SHP77 (cell line): ENCODE measurements at regions not wholly inside any gene's neighbourhood (a gene's known extent, or its start where the extent isn't known, plus 50 kb on each side); places are given as distances from the start of the nearest gene placed in this dataset.
"Not testable (repeated sequence)": the region's sequence is repeated elsewhere in the genome, so short reads cannot be mapped to it uniquely, and the experiment has no call there.

ENCODE experiments used
- DNase-seq, 2 experiments: peaks; one replicate each; lab custom pipeline; 2025; lab: John Stamatoyannopoulos, UW

DNA sequence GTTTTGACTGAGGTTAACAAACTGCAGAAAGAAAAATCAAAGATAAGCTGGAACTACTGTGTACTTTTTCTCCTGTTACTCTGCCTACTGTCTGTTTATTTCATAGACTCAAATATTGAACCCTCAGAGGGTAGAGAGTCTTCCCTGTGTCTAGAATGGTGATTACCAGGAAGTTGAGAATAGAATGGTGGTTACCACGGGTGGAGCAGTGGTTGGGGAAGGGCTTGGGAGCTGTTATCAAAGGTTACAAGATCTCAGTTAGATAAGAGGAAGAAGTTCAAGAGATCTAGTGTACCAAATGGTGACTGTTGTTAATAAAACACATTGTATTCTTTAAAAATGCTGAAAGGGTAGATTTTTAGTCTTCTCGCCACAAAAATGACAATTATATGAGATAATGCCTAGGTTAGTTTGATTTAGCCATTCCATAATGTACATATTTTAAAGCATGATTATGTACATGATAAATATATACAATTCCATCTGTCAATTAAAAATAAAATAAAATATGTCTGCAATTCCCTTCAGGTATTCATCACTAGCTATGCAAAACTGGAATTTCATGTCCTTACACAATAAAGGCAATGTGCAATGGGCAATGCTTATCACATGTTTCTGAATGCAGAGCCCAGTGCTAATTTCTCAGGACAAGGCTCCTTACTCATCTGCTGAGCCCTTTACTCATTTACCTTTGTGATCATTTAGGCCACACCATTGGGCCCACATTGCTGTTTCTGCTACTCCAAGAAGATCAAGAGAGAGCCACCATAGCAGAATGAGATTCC, 474.3 kb upstream of the CAMK1G start:
- DNase-seq: no peak

DNA sequence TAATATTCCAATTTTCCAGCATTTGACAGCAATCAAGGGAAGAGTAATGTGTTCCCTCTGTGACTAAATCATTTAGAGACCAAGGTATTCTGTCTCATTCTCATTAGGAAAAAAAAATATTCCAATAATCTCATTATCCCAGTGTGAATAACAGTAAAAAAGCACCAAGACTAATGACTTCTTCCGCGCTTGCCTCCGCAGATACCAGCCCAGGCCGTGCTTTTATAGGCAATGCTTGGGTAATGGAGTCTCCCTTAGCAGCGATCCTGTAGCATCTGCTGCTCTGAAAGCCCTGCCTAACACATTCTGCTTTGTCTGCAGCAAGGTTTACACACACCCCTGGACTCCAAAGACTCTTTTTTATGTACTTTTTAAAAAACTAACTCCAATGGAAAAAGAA, 470.0 kb upstream of the CAMK1G start:
- no peak for DNase-seq

DNA sequence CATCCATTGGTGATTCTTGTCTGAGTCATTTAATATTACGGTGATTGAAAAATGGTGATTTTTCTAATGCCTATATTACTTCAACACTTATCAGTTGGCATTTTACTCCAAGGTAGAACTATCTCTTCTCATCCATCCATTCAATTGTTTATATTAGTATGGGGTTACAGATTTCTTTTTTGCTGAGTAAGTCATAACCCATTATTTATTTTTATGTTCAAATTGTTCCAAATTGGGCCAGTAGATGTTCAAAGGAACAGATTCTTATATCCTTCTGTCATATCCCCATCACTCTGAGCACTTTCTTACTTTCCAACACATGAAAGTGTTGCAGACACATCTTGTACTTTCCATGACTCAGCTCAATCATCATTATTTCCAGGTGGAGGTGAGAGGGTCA, 466.8 kb upstream of the CAMK1G start:
- DNase-seq: no peak

DNA sequence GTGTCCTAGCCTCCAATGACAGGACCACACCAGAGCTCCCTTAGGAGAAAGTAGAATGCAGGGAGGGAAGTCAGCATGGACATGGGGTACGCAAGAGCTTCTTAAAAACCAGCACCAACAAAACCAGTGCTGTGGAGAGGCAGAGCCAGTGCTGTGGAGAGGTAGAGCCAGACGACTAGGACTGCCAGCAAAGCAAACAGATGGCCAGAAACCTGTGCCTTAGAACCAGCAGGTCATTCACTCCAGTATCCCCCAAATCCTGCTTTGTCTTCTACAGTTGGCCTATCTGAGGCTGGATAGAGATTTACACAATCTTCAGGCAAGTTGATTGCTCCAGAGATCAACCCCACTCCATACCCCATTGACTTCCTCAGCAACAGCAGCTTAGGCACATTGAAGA, 459.9 kb upstream of the CAMK1G start:
- no peak for DNase-seq

DNA sequence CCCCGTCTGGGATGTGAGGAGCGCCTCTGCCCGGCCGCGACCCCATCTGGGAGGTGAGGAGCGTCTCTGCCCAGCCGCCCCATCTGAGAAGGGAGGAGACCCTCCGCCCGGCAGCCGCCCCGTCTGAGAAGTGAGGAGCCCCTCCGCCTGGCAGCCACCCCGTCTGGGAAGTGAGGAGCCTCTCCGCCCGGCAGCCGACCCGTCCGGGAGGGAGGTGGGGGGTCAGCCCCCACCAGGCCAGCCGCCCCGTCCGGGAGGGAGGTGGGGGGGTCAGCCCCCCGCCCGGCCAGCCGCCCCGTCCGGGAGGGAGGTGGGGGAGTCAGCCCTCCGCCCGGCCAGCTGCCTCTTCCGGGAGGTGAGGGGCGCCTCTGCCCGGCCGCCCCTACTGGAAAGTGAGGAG, 454.4 kb upstream of the CAMK1G start:
- not testable (repeated sequence) for DNase-seq

DNA sequence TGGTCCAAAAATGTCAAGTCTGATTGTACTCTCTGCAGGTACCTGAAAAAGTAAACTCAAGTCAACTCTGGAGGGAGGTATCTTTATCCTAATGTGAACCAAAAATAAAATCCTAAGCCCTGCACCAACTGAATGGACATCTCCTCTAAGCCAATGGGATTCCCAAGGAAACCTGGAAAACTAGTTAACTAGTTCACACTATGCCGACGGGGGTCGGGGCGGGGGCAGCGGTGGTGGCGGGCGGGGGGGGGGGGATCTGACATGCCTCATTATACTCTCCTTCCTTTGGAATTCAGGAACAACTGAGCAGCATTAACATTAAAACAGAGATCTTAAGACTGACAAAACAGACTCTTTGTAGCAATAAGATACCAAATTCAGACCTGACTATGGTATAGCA, 452.6 kb upstream of the CAMK1G start:
- no peak for DNase-seq

DNA sequence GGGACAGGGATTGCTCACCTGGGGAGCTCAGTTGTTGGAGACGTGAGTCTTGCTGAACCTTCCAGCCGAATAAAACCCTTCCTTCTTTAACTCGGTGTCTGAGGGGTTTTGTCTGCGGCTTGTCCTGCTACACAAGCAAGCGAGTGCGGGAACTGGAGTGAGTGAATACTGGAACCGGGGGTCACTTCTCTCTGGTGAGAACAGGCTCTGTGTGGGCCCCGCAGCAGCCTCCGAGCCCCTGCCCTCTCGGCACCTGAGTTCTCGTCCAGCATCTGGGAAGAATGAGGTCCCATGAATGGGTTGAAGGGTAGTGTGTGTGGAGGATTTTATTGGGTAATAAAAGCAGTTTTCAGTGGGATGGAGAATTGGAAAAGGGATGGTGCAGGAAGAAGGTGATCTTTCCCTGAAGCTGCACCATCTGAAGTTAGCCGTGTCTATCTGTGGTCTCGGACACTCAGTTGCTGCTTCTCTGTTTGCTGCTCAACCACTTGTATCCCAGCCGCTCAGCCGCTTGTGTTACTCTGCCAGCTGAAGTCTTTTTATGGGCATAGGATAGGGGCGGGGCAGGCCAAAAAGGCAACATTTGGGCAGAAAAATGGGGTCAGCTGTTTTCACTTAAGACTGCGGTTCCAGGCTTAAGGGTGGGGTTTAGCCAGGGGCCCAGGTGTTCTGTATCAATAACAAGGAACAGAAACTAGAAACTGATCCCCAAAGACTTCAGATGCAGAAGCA, 450.6 kb upstream of the CAMK1G start:
- DNase-seq: no peak

DNA sequence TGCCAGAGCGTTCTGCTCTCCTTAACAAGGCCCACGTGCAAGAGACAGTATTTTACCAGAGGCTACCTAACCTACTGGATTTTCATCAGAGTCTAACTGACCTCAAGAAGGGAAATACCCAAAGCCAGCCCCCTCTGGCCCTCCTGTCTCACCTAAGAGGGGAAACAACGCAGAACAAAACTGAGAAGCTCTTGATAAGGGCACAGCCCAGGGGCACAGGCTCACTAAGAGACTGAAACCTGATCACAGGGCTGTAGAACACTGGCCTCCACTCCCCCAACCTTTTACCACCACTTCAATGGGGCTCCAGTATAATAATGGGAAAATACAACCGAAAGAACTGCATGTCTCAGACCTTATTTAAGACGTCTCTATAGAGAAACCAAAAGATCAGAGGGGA, 449.5 kb upstream of the CAMK1G start:
- DNase-seq: no peak

DNA sequence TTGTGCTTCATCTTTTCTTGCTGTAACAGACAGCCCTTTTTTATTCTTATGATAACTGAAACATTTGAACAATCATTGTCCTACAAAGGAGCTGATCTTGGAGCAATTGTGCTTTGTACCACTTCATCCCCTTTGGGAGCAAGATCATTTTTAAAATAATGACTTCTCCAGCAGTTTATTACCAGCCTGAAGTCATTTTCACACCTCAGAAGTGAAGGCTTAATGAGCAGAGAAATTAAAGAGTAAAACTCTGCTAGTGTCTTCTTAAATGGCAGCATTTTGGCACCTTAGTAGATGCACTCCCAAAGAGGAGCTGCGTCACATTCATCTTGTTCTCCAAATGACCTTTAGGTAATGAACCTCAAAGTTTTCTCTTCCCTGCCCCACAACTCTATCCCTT, 439.6 kb upstream of the CAMK1G start:
- DNase-seq: no peak

DNA sequence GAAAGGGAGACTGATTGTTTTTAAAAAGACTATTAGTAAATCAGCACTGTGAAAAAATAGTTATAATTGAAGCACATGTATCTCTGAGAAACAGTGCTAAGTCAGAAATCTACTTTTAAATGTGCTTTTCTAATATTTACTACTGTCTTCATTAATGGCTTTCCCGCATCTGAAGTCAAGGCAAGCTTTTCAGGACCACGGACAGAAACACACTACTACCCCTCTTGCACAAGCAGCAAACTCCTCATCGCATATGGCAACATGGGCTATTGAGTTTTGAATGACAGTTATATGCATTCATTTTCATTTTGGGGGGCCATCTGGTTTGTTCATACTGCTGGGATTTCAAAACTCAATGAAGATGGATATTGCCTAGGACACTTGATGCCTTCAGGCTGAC, 433.4 kb upstream of the CAMK1G start:
- no peak for DNase-seq

DNA sequence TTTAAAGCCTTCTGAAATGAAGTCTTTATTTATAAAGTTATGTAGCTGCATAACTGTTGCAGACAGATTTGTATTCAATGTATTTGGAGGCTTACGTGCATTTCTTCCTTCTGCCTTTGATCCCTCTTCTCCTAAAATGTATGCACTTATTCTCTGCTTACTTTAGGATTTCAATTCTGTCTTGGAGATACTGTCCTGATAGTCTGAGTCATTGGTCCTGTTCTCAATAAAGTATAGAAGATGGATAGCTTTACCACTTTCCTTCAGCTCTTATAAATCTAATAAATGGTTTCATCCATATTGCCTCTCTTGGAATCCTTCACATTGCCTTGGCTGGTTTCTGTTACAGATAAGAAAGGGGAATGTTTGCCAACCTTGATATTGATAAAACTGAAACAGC, 430.1 kb upstream of the CAMK1G start:
- no peak for DNase-seq

DNA sequence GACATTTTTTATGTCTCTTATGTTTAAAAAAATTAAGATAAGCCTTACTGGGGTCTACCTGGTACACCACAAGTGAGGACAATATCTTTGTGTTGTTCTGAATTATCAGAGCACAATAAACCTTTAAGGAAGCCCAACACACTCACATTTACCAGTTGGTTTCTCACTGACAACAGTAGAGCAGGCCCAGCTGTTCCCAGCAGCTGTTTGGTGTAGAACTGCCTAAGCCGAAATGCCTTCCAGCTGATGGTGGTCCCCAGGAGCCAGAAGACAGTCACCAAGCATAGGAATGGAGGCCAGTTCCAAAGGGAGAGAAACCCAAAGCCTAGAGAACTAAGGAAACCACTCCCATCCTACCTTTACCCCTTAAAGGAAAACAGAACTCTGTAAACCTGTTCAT, 428.6 kb upstream of the CAMK1G start:
- DNase-seq: no peak

DNA sequence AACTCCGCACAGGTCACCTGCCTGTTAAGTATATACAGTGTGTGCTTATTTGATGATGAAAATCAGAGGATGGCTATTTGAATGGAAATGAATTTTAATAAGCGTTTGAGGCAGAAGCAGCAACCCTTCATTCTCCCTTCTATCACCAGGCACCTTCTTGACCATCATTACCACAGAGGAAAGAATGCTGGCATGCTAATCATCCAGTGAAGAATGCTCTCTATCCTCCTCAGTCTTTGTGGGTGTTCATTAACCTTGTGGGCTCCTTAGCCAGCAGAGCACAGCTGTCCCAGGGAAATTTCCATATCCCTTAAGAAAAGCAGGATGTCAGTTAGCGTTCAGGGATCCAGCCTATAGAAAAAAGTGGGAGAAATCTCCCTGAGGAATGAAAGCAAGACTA, 428.0 kb upstream of the CAMK1G start:
- no peak for DNase-seq

DNA sequence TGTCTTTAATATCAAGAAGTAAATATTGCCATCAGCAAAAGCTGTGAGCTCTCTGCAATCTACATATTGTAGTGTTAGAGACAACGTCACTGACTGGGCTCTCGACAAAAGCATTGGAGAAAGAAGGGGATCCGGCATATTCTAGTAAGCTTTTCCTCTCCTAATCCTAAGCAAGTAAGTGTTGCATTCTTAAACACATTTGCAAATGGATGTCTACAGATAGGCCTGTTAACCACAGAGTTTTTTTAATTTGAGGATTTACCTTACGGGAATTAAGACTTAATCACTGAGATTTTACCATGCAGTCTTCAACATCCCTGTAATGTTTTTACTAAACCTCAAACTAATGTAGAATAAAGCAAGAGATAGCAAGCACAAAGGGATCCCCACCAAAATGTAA, 426.5 kb upstream of the CAMK1G start:
- DNase-seq: no peak

DNA sequence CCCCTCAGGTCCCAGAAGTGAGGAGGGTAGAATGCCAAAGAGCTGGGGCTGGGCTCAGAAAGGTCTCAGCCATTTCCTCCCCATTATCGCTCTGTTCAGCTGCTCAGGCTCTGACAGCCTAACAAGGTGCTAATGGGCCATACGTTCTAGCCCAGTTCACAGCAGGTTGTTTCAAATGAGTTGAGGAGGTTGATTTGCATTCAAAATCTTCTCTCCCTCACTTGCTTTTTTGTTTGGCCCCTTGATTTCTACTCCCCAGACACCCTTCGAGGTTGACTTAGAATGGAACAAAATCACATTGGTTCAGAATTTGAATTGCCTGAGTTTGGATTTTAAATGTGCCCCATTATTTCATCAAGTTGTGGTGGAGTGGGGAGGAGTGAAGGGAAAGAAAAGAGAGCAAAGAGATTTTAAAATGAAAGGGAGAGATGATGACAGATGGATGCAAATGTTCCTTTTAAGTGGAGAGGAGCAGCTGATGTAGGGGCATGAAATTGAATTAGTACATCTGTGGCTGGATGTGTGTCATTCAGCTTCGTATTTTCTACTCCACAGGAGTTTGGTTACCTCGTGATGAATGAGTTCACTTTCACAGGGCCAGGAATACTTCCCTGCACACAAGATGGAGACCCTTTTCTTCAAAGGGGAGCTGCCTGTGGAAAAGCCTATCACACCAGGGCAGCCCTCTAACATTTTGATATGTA, 425.8 kb upstream of the CAMK1G start:
- DNase-seq: no peak

DNA sequence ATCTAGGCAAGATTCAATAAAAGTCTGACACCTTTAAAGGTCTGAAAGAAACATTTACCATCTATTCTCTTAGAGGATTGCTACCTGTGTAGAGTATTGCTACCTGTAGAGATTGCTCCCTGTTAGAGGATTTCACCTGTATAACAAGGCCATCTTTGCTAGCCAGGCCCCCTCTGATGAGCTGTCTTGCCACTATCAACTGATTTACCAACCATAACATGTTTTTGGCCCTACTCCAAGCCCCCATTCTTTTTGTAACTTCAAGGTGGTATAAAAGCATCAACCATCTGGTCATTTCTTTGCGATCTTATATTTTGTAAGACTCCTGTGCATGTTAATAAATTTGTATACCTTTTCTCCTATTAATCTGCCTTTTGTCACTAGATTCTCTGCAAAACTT, 424.7 kb upstream of the CAMK1G start:
- DNase-seq: no peak

DNA sequence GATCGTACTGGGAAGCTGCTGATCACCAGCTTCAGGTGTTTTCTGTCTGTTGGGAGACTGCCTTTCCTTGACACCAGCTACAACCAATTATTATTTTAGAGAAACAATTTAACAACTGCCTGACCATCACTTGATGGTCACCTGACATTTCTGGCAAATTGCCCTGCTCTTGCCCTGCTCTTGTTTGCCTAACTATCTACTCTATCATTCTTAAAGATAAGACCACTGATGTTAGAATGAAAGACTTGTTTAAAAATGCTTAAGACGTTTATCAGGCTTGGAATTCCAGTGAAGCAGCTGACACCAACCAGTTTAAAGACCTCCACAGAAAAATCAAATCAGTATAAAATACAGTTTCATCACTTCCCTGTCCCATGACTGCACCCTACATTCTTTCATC, 423.3 kb upstream of the CAMK1G start:
- DNase-seq: no peak

DNA sequence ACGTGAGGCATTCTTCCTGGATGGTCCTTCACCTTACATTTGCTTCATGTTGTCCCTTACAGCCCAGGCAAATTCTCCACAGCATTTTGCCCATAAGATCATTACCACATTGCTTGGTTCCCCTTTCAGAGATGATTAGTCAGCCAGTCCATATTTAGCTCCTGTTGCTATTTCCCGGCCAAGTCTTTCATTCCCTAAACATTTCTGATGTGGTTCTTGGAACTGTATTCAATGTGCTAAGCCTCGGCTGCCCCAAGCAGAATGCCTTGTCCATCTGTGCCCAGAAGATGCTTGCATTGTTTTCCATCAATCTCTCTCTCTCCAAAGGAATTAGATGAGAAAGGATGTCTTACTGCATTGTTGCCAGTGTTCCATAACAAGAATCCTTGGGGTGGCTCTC, 420.9 kb upstream of the CAMK1G start:
- no peak for DNase-seq

DNA sequence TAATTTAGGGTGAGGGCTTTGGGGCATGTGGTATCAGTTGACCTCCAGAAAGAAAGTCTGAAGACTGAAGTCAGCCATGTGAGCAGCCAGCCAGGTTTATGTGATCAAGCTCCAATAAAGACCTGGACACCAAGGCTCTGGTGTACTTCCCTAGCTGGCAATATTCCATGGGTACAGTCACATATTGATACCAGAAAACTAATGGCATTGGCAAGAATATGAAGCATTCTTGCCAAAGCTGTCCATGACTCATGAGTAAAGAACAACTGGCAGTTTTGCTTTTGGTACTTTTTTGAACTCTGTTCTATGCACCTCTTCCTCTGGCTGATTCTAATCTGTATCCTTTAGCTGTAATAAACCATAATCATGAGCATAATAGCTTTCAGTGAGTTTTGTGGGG, 415.3 kb upstream of the CAMK1G start:
- no peak for DNase-seq

DNA sequence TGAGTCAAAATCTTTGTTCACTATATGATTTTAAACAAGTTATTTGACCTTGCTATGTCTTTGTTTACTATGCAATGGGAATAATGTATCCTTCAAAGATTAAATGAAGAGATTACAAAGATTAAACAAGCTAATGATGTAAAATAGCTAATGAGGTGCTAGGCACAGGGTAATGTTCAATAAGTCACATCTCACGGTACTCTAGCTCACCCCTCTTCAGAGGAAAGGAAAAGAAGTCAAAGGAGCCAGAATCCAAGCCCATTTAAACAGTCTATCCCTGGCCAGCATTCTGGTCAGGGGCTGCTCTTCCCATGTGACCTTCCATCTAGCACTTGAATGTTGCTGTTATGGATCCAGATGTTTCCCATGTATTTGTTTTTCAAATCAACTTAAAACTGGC, 412.4 kb upstream of the CAMK1G start:
- no peak for DNase-seq

DNA sequence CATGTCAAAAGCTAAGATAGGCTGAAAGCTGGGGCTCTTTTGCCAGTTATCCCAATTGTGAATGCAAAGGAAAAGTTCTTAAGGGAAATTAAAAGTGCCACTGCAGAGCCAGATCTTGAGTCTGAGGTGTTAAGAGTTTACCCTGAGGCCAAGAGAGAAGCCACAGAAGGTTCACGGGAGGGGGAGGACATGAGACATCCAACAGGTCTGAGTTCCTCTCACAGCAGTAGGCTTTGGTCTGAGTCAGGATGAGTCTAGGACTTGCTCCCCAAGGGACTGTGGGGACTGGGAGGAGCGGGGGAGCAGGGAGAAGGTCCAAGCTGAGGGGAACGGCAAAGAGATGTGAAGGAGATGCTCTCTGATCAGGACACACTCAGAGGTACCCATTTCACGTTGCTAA, 411.2 kb upstream of the CAMK1G start:
- no peak for DNase-seq

DNA sequence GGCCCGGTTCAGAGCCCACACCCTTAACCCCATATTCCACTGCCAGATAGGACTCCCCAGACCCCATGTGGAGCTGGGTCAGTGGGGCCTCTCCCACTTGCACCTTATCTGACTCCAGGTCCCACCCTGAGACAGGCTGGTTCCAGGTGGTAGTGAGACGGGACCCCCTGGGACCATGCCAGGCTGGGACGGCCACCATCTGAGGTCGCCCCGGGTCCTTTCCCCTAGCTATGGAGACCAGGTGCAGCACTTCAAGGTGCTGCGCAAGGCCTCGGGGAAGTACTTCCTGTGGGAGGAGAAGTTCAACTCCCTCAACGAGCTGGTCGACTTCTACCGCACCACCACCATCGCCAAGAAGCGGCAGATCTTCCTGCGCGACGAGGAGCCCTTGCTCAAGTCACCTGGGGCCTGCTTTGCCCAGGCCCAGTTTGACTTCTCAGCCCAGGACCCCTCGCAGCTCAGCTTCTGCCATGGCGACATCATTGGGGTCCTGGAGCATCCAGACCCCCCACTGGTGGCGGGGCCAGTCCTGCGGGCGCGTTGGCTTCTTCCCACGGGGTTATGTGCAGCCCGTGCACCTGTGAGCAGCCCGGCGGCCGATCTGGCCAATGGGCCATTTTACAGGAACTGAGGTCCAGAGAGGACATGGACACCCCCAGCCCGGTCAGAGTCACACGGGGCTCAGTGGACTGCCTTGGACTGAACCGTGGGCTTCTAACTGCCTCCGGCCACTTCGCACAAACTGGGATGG, 410.5 kb upstream of the CAMK1G start:
- DNase-seq: not testable (repeated sequence)
